ENCODE measurements at regions not wholly inside any gene's neighbourhood (a gene's known extent, or its start where the extent isn't known, plus 50 kb on each side); places are given as distances from the start of the nearest gene placed in this dataset.

DNA sequence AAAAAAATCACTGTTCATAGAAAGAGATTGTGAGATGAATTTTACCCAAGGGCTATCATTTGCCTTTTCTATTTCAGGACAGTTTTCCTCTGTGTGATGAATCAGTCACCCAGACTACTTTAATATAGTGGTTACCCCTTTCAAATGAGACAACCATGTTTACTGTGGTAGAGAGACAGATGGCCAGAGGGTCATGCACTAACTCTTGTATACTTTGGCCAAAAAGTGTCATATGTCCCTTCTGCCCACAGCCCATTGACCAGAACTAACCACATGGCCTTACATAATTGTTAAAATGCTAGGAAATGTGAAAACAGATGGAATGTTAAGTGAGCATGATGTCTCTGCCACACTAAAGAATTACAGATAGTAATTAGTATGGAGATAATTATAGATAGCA, 498.7 kb downstream of the DACH1 start:
- H3K27ac ChIP-seq (ENCODE audit: extremely low read depth, low read depth, low read length) = no peak overlapping the region
- no peaks in the 10 kb centered on the region for H3K36me3 ChIP-seq (ENCODE audit: control insufficient read depth in 2 of 2, insufficient read depth in 1 of 2, low read length in 2 of 2)
- H3K4me1 ChIP-seq (ENCODE audit: control insufficient read depth, insufficient read depth, low read length) = no peaks in the 10 kb centered on the region
- H3K9me3 ChIP-seq (ENCODE audit: control insufficient read depth, insufficient read depth, low read depth, low read length) = no peaks in the 10 kb centered on the region
- POLR2A ChIA-PET = no interaction called here
- TF ChIP-seq AEBP2 (tag by site-specific recombination; IDR thresholded peaks at IDR 0.05; ENCODE audit: borderline replicate concordance) (no peak), GLI2 (tag by site-specific recombination; IDR thresholded peaks at IDR 0.05; ENCODE audit: borderline replicate concordance, low read depth) (no peak)
- TF ChIP-seq, protein P1, sequence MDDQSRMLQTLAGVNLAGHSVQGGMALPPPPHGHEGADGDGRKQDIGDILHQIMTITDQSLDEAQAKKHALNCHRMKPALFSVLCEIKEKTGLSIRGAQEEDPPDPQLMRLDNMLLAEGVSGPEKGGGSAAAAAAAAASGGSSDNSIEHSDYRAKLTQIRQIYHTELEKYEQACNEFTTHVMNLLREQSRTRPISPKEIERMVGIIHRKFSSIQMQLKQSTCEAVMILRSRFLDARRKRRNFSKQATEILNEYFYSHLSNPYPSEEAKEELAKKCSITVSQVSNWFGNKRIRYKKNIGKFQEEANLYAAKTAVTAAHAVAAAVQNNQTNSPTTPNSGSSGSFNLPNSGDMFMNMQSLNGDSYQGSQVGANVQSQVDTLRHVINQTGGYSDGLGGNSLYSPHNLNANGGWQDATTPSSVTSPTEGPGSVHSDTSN (CRISPR knock-in tag; IDR thresholded peaks at IDR 0.05) = no peak
- H3K4me3 ChIP-seq (ENCODE audit: low read depth, low read length) = no peak overlapping the region
- CTCF ChIA-PET = no interaction called here

DNA sequence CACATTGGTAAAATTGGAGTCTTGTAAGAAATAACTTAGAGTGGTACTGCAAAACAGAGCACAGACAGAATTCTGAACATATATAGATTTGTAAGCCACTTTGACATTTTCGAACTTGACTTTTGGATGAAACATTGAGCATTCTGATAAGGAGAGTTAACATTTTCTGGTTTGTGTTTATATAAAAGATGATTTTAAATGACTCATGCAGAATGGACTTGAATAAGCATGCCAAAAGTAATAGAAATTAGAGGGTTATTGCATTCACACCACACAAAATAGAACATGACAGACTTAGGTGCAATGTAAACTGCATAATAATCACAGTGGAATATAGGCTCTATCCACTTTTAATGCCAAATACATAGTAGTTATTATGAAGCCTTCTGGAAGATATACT, 507.0 kb downstream of the DACH1 start:
- TF ChIP-seq SETDB1 (IDR thresholded peaks at IDR 0.05; ENCODE audit: insufficient read length, low read length) (no peak), ZNF239 (tag by site-specific recombination; IDR thresholded peaks at IDR 0.05) (no peak), ZNF146 (tag by site-specific recombination; IDR thresholded peaks at IDR 0.05) (no peak), SP3 (tag by site-specific recombination; IDR thresholded peaks at IDR 0.05) (no peak)
- CTCF ChIA-PET = interaction anchor here (0.6 kb wide), 1 partner anchor 519 kb away, joined by 3 read pairs; no protein-coding TSS in a partner anchor
- POLR2A ChIA-PET = no interaction called here
- no peaks in the 10 kb centered on the region for H3K4me1 ChIP-seq (ENCODE audit: control insufficient read depth, insufficient read depth, low read length)
- no peaks in the 10 kb centered on the region for H3K36me3 ChIP-seq (ENCODE audit: control insufficient read depth in 2 of 2, insufficient read depth in 1 of 2, low read length in 2 of 2)
- no peak overlapping the region for H3K4me3 ChIP-seq (ENCODE audit: low read depth, low read length)
- no peak overlapping the region for H3K27ac ChIP-seq (ENCODE audit: extremely low read depth, low read depth, low read length)
- no peaks in the 10 kb centered on the region for H3K9me3 ChIP-seq (ENCODE audit: control insufficient read depth, insufficient read depth, low read depth, low read length)

DNA sequence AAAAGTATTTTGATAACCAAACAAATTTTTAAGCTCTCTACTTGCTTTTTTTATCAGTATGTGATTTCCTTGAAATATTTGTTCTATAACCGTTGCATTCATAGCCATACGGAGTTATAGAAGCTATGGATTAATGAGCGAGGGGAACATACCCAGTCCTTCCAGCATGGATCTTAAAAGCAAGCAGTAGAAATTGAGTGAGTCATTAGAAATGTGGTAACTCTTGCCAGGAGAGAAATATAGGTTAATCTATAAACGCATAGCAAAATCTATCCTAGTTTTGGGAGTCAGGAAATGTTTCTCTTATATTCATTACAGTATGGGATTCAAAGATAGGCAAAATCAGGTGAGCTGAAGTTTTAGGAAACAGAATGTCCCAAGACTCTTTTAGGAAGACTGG, 507.4 kb downstream of the DACH1 start:
- Histone ChIP-seq H3K4me1 (ENCODE audit: control insufficient read depth, insufficient read depth, low read length) (no peaks in the 10 kb centered on the region), H3K36me3 (ENCODE audit: control insufficient read depth in 2 of 2, insufficient read depth in 1 of 2, low read length in 2 of 2) (no peaks in the 10 kb centered on the region), H3K9me3 (ENCODE audit: control insufficient read depth, insufficient read depth, low read depth, low read length) (no peaks in the 10 kb centered on the region), H3K27ac (ENCODE audit: extremely low read depth, low read depth, low read length) (no peak overlapping the region), H3K4me3 (ENCODE audit: low read depth, low read length) (no peak overlapping the region)
- ChIA-PET CTCF (interaction anchor here (0.6 kb wide), 1 partner anchor 519 kb away, joined by 3 read pairs; no protein-coding TSS in a partner anchor), POLR2A (no interaction called here)
- TF ChIP-seq KLF9 (tag by site-specific recombination; IDR thresholded peaks at IDR 0.05; ENCODE audit: low read depth) (no peak), KLF1 (tag by site-specific recombination; IDR thresholded peaks at IDR 0.05) (no peak), ZNF433 (tag by site-specific recombination; IDR thresholded peaks at IDR 0.05; ENCODE audit: low read depth) (no peak), ZSCAN23 (tag by site-specific recombination; IDR thresholded peaks at IDR 0.05) (no peak), ZNF623 (tag by site-specific recombination; IDR thresholded peaks at IDR 0.05) (no peak), SP3 (tag by site-specific recombination; IDR thresholded peaks at IDR 0.05) (no peak), KLF16 (tag by site-specific recombination; IDR thresholded peaks at IDR 0.05) (no peak), ZNF677 (tag by site-specific recombination; IDR thresholded peaks at IDR 0.05) (no peak), ZBTB26 (tag by site-specific recombination; optimal IDR thresholded peaks at IDR 0.05) (no peak)

GRCh38 chr13:71358218-71358617, 508.8 kb downstream of the DACH1 start:
- no peaks in the 10 kb centered on the region for H3K36me3 ChIP-seq (ENCODE audit: control insufficient read depth in 2 of 2, insufficient read depth in 1 of 2, low read length in 2 of 2)
- H3K4me3 ChIP-seq (ENCODE audit: low read depth, low read length) = no peak overlapping the region
- no peaks in the 10 kb centered on the region for H3K9me3 ChIP-seq (ENCODE audit: control insufficient read depth, insufficient read depth, low read depth, low read length)
- H3K4me1 ChIP-seq (ENCODE audit: control insufficient read depth, insufficient read depth, low read length) = no peaks in the 10 kb centered on the region
- ChIA-PET CTCF (no interaction called here), POLR2A (no interaction called here)
- H3K27ac ChIP-seq (ENCODE audit: extremely low read depth, low read depth, low read length) = no peak overlapping the region
- TF ChIP-seq ZNF621 (tag by site-specific recombination; IDR thresholded peaks at IDR 0.05) (no peak), ZNF311 (tag by site-specific recombination; IDR thresholded peaks at IDR 0.05; ENCODE audit: borderline replicate concordance) (no peak), ZNF843 (tag by site-specific recombination; IDR thresholded peaks at IDR 0.05) (no peak), ZNF791 (tag by site-specific recombination; IDR thresholded peaks at IDR 0.05) (no peak), ZNF391 (tag by site-specific recombination; IDR thresholded peaks at IDR 0.05; ENCODE audit: borderline replicate concordance, low read depth) (no peak), ZBTB1 (tag by site-specific recombination; IDR thresholded peaks at IDR 0.05) (no peak), GLI4 (tag by site-specific recombination; IDR thresholded peaks at IDR 0.05) (no peak), ZNF571 (tag by site-specific recombination; IDR thresholded peaks at IDR 0.05) (no peak)
- TF ChIP-seq, protein P2, sequence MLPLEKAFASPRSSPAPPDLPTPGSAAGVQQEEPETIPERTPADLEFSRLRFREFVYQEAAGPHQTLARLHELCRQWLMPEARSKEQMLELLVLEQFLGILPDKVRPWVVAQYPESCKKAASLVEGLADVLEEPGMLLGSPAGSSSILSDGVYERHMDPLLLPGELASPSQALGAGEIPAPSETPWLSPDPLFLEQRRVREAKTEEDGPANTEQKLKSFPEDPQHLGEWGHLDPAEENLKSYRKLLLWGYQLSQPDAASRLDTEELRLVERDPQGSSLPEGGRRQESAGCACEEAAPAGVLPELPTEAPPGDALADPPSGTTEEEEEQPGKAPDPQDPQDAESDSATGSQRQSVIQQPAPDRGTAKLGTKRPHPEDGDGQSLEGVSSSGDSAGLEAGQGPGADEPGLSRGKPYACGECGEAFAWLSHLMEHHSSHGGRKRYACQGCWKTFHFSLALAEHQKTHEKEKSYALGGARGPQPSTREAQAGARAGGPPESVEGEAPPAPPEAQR (tag by site-specific recombination; IDR thresholded peaks at IDR 0.05) = no peak

Measured in HEK293 (cell line).